Activated CD8-positive, alpha-beta T cell treated with anti-CD3 and anti-CD28 coated beads for 36 hours (primary cell): ENCODE measurements at regions not wholly inside any gene's neighbourhood (a gene's known extent, or its start where the extent isn't known, plus 50 kb on each side); places are given as distances from the start of the nearest gene placed in this dataset.

ENCODE experiments used
- ATAC-seq: fragments of 200-7000 bp; cut with Tn5 transposase; one replicate; pipeline ENCODE4 v1.10.0; 2021; ENCODE audit warnings: mild to moderate bottlenecking, moderate library complexity
- CTCF ChIA-PET: fragments of 350-600 bp; sonication (Branson Sonifier 250); formaldehyde crosslinking; loops from one replicate; lab custom pipeline; 2021; ENCODE audit warnings: antibody characterized with exemption; lab: Charles Lee
- POLR2A ChIA-PET: fragments of 350-600 bp; sonication (Branson Sonifier 250); formaldehyde crosslinking; loops from one replicate; lab custom pipeline; 2021; ENCODE audit warnings: antibody characterized with exemption; lab: Charles Lee
- DNase-seq: peaks from one replicate; pipeline ENCODE4 v3.0.0-alpha.2; 2020
- H3K27ac Mint-ChIP-seq: one replicate; pipeline ENCODE4 v1.8.0; 2021; ENCODE audit warnings: mild to moderate bottlenecking, mixed read lengths
- H3K27me3 Mint-ChIP-seq: one replicate; pipeline ENCODE4 v1.8.0; 2021; ENCODE audit warnings: mixed read lengths
- H3K36me3 Mint-ChIP-seq: one replicate; pipeline ENCODE4 v1.8.0; 2021; ENCODE audit warnings: low read depth, mixed read lengths
- H3K4me1 Mint-ChIP-seq: one replicate; pipeline ENCODE4 v1.8.0; 2021; ENCODE audit warnings: low read depth, mixed read lengths
- H3K4me3 Mint-ChIP-seq: one replicate; pipeline ENCODE4 v1.8.0; 2021; ENCODE audit warnings: mild to moderate bottlenecking, moderate library complexity, mixed read lengths
- H3K9me3 Mint-ChIP-seq: one replicate; pipeline ENCODE4 v1.8.0; 2021; ENCODE audit warnings: mixed read lengths
- intact Hi-C: fragments of 100-400 bp; cut with micrococcal nuclease; formaldehyde crosslinking; loops from one replicate; pipeline ENCODE4 v1.10.0; 2022
- TF ChIP-seq, protein P1 (sequence below): fragments of 200-600 bp; IDR thresholded peaks from one replicate; pipeline ENCODE4 v1.8.0; 2022; ENCODE audit warnings: antibody characterized with exemption, mild to moderate bottlenecking

GRCh38 chr10:78175444-78176015, 141.9 kb downstream of the RPS24 start:
- H3K4me3 Mint-ChIP-seq, result no peak overlapping the region
- ChIA-PET POLR2A (no interaction called here), CTCF (no interaction called here)
- H3K4me1 Mint-ChIP-seq, result no peaks in the 10 kb centered on the region
- no peak overlapping the region for H3K27ac Mint-ChIP-seq
- H3K9me3 Mint-ChIP-seq, result no peaks in the 10 kb centered on the region
- no peaks in the 10 kb centered on the region for H3K27me3 Mint-ChIP-seq
- no peak for ATAC-seq
- intact Hi-C loops, result no loop called here
- TF ChIP-seq, protein P1, sequence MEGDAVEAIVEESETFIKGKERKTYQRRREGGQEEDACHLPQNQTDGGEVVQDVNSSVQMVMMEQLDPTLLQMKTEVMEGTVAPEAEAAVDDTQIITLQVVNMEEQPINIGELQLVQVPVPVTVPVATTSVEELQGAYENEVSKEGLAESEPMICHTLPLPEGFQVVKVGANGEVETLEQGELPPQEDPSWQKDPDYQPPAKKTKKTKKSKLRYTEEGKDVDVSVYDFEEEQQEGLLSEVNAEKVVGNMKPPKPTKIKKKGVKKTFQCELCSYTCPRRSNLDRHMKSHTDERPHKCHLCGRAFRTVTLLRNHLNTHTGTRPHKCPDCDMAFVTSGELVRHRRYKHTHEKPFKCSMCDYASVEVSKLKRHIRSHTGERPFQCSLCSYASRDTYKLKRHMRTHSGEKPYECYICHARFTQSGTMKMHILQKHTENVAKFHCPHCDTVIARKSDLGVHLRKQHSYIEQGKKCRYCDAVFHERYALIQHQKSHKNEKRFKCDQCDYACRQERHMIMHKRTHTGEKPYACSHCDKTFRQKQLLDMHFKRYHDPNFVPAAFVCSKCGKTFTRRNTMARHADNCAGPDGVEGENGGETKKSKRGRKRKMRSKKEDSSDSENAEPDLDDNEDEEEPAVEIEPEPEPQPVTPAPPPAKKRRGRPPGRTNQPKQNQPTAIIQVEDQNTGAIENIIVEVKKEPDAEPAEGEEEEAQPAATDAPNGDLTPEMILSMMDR, result no peak
- DNase-seq, result no peak
- no peaks in the 10 kb centered on the region for H3K36me3 Mint-ChIP-seq

- intact Hi-C loops, result no loop called here
- ATAC-seq, result no peak
- no peaks in the 10 kb centered on the region for H3K4me1 Mint-ChIP-seq
- no peaks in the 10 kb centered on the region for H3K36me3 Mint-ChIP-seq
- no peaks in the 10 kb centered on the region for H3K27me3 Mint-ChIP-seq
- no peak overlapping the region for H3K4me3 Mint-ChIP-seq
- ChIA-PET CTCF (no interaction called here), POLR2A (no interaction called here)
- TF ChIP-seq, protein P1, result no peak
- H3K27ac Mint-ChIP-seq, result no peak overlapping the region
- H3K9me3 Mint-ChIP-seq, result no peaks in the 10 kb centered on the region
- no peak for DNase-seq
Measured at GRCh38 chr10:78176320-78177317, 143.0 kb downstream of the RPS24 start.

GRCh38 chr10:78177491-78178185, 144.0 kb downstream of the RPS24 start:
- Mint-ChIP-seq H3K4me3 (no peak overlapping the region), H3K9me3 (no peaks in the 10 kb centered on the region), H3K36me3 (no peaks in the 10 kb centered on the region), H3K4me1 (no peaks in the 10 kb centered on the region), H3K27me3 (no peaks in the 10 kb centered on the region), H3K27ac (no peak overlapping the region)
- TF ChIP-seq, protein P1, result no peak
- POLR2A ChIA-PET, result no interaction called here
- DNase-seq (no peak), ATAC-seq (no peak)
- CTCF ChIA-PET, result no interaction called here
- intact Hi-C loops, result no loop called here

GRCh38 chr10:78178397-78178796, 144.7 kb downstream of the RPS24 start:
- ChIA-PET CTCF (no interaction called here), POLR2A (no interaction called here)
- H3K27ac Mint-ChIP-seq, result no peak overlapping the region
- TF ChIP-seq, protein P1, result no peak
- H3K4me3 Mint-ChIP-seq, result no peak overlapping the region
- H3K9me3 Mint-ChIP-seq, result no peaks in the 10 kb centered on the region
- DNase-seq, result no peak
- no peak for ATAC-seq
- H3K36me3 Mint-ChIP-seq, result no peaks in the 10 kb centered on the region
- intact Hi-C loops, result no loop called here
- no peaks in the 10 kb centered on the region for H3K4me1 Mint-ChIP-seq
- H3K27me3 Mint-ChIP-seq, result no peaks in the 10 kb centered on the region
